ENCODE measurements at regions not wholly inside any gene's neighbourhood (a gene's known extent, or its start where the extent isn't known, plus 50 kb on each side); places are given as distances from the start of the nearest gene placed in this dataset.

DNA sequence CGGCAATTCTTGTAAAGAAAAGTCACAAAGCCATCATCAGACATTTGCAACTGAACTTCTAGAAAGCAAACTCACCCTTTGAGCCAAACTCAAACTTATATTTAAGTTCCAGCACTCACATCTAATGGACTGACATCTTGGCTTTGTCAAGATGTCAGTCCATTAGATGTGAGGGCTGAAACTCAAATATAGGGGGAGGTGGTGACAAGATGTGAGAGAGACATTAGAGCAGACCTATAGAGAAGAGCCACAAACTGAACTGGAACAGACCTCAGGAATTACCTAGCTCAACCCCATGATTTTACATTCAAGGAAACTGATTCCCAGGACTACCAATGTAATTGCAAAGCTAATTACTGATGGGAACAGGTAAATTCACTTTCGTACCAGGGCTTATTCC is 543.8 kb downstream of the TNS1 start:
- DNase-seq (ENCODE audit: low read depth) = no peak
- no peak overlapping the region for H3K4me3 ChIP-seq (ENCODE audit: low read length)
- TF ChIP-seq, protein P1, sequence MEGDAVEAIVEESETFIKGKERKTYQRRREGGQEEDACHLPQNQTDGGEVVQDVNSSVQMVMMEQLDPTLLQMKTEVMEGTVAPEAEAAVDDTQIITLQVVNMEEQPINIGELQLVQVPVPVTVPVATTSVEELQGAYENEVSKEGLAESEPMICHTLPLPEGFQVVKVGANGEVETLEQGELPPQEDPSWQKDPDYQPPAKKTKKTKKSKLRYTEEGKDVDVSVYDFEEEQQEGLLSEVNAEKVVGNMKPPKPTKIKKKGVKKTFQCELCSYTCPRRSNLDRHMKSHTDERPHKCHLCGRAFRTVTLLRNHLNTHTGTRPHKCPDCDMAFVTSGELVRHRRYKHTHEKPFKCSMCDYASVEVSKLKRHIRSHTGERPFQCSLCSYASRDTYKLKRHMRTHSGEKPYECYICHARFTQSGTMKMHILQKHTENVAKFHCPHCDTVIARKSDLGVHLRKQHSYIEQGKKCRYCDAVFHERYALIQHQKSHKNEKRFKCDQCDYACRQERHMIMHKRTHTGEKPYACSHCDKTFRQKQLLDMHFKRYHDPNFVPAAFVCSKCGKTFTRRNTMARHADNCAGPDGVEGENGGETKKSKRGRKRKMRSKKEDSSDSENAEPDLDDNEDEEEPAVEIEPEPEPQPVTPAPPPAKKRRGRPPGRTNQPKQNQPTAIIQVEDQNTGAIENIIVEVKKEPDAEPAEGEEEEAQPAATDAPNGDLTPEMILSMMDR (conservative IDR thresholded peaks at IDR 0.05; ENCODE audit: low read depth, low read length) = no peak

DNA sequence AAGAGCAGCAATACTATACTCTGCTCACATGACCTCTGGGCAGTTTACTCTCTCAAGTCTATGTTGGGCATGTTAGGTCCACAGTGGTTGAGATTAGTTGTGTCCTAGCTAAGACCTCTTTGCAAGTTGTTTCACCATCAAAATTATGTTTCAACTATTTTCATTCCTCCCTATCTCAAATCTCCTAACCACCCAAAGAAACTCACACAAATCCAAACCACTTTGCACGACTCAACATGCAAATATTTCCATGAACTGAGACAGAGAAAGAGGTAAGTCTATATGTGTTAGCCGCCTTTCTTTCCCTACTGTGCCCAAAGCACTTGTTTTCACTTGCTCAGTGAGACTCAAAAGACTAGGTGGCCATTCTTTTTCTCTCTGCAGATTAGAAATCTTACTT is 546.8 kb downstream of the TNS1 start:
- no peak for DNase-seq (ENCODE audit: low read depth)
- TF ChIP-seq, protein P1 (conservative IDR thresholded peaks at IDR 0.05; ENCODE audit: low read depth, low read length) = no peak
- H3K4me3 ChIP-seq (ENCODE audit: low read length) = no peak overlapping the region

DNA sequence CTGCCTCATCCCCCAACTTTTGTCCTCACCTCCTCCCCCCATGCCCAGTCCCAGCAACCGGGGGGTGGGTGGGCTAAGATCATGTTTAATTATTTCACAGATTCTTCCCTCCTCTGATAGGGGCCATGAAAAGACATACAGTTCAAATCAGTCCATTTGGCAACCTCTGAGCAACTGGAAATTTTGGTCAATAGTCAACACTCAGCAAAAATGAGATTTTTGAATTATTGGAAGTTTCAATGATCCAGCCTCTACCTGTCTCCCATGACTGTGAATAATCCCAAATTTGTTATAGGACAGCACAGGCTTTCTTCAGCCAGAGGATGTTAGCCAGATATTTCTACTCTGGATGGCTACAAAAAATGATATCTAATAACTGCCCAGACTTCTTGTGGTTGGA is 549.9 kb downstream of the TNS1 start:
- DNase-seq (ENCODE audit: low read depth) = no peak
- H3K4me3 ChIP-seq (ENCODE audit: low read length) = no peak overlapping the region
- TF ChIP-seq, protein P1 (conservative IDR thresholded peaks at IDR 0.05; ENCODE audit: low read depth, low read length) = no peak

DNA sequence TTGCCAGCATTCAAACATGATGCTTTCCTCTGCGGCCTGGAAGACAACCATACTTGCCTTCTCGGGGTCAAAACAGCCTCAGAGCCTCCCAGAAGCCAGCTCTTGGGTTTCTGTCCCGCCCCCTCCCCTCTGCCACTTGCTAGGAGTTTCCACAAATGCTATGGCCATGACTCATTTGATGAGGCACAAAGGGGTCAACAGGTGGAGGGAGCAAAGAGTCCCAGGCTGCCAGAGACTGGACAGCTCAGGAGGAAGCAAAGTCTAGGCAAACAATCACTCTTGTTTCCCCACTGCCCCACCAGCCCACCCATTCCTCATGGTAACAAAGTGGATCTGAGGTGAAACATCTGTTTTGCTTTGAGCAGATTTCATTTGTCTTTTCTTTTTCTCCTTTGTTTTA is 551.1 kb downstream of the TNS1 start:
- TF ChIP-seq, protein P1 (conservative IDR thresholded peaks at IDR 0.05; ENCODE audit: low read depth, low read length) = no peak
- no peak overlapping the region for H3K4me3 ChIP-seq (ENCODE audit: low read length)
- DNase-seq (ENCODE audit: low read depth) = no peak

DNA sequence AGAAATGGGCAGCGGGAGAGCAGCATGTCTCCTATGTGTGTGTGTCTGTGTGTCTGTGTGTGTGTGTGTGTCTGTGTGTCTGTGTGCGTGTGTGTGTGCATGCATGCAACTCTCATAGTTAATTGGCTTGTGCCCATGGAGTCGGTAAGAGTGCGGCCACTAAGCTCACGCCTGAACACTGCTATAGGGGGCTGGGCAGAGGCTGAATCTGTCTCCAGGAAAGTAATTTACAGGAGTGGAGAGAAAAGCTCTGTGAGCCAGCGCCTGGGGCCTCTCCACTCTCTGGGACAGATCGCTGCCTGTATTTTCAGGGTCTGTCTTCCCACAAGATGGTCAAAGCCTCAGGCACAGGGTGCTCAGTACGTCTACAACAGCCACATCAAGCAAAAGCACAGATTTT is 553.4 kb downstream of the TNS1 start:
- TF ChIP-seq, protein P1 (conservative IDR thresholded peaks at IDR 0.05; ENCODE audit: low read depth, low read length) = no peak
- no peak for DNase-seq (ENCODE audit: low read depth)
- no peak overlapping the region for H3K4me3 ChIP-seq (ENCODE audit: low read length)

DNA sequence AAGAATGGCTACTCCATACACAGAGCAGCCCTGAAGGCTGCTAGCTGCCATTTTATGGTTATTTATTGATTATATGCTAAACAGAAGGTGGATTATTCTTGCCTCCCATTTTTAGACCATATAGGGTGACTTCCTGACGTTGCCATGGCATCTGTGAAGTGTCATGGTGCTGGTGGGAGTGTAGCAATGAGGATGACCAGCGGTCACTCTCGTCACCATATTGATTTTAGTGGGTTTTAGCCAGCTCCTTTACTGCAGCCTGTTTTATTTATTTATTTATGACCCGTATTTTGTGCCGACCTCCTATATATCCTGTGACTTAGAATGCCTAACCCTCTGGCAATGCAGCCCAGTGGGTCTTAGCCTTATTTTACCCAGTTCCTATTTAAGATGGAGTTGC is 553.9 kb downstream of the TNS1 start:
- TF ChIP-seq, protein P1 (conservative IDR thresholded peaks at IDR 0.05; ENCODE audit: low read depth, low read length) = no peak
- H3K4me3 ChIP-seq (ENCODE audit: low read length) = no peak overlapping the region
- DNase-seq (ENCODE audit: low read depth) = no peak

DNA sequence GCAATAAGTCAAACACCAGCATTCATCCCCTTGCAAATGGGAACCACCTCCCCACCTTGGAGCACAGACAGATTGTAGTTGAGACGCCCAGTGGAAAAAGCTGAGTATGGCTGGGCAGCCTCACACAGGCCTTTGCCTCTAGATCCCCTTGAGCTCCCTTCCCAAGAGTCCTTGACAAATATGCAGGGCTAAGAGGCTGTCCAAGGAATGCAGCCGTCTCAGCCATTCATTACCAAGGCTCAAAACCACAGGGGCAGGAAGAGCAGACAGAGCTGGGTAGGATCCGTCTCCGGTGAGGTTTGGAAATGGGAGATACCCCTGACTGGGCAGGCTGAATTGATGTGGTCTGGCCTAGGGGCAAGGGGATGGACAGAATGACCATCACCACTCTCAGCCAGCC is 557.1 kb downstream of the TNS1 start:
- H3K4me3 ChIP-seq (ENCODE audit: low read length) = no peak overlapping the region
- TF ChIP-seq, protein P1 (conservative IDR thresholded peaks at IDR 0.05; ENCODE audit: low read depth, low read length) = no peak
- DNase-seq (ENCODE audit: low read depth) = no peak

Measured in retinal pigment epithelial cell (primary cell).